DMS53 treated with DMSO at 0.1 percent for 48 hours (cell line): ENCODE measurements at regions not wholly inside any gene's neighbourhood (a gene's known extent, or its start where the extent isn't known, plus 50 kb on each side); places are given as distances from the start of the nearest gene placed in this dataset.
"Not testable (repeated sequence)": the region's sequence is repeated elsewhere in the genome, so short reads cannot be mapped to it uniquely, and the experiment has no call there.

Experiments
- DNase-seq: peaks from one replicate; lab custom pipeline; 2025; ENCODE audit not compliant: unreplicated experiment; lab: John Stamatoyannopoulos, UW

DNA sequence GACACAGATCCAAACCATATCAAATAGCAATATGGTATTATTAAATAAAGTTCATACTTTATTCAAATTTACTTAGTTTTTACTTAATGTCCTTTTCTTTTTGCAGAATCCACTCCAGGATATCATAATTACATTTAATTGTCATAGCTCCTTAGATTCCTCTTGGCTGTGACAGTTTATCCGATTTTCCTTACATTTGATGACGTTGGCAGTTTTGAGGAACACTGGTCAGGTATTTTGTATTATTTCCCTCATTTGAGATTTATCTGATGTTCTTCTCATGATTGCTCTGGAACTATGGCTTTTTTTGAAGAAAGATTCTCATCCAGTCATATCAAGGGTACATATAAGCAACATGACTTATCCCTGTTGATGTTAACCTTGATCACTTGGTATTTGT, 198.3 kb upstream of the STAC start:
- DNase-seq = no peak

DNA sequence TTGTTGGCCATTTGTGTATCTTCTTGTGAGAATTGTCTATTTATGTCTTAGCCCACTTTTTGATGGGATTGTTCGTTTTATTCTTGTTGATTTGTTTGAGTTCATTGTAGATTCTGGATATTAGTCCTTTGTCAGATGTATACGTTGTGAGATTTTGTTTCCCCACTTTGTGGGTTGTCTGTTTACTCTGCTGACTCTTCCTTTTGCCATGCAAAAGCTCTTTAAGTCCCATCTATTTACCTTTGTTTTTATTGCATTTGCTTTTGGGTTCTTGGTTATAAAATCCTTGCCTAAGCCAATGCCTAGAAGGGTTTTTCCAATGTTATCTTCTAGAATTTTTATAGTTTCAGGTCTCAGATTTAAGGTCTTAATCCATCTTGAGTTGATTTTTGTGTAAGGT, 193.1 kb upstream of the STAC start:
- not testable (repeated sequence) for DNase-seq

DNA sequence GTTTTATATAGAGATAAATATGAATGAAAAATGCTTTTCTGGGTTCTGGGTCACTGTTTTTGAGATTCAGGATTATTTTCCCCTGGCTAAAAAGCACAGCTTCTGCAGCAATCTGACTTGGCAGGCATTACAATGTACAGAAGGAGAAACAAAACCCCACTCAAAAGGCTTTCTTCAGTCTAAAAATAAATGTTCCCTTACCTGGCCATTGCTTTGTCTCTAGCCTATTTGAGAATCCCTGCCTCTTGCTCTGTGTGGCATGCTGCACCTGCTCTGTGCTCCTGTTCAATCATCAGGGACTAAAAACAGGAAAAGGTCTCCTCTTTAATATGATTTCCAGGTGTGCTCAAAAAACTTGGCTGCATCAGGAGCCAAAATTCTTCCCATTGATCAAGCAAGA, 187.4 kb upstream of the STAC start:
- no peak for DNase-seq

DNA sequence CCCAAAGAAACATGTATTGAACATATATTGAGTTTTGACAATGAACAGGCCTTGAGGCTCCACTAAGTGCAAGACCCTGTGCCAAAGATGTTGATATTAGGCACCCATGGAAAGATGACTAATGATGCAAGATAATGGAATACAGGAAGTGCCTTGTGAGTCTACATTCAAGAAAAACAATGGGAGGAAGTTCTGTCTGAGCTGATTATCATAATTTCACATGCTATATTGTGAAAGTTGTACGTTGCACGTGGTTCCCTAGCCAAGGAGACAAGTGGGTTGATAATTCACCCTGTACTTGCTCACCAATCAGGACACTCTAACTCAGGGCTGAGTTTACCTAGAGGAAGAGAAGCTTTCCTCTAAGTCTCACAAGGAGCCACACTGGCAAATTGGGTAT, 186.9 kb upstream of the STAC start:
- no peak for DNase-seq

DNA sequence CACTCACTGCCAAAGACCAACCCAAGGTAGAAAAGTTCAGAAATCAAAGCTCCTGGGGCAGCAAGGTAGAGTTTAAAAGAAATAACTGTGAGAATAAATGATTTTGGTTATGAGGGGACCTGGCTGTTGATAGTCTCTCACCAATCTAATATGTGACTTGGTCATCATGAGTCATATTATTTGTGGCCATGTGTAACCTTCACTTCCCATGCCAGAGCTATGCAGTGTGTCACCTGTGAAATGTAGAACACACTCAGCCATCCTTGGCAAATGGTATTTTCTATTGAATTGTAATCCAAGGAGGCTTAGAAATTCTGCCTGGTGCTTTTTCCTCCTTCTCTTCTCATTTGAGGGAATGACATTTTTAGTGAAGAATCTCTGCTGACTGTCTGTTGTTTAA, 184.2 kb upstream of the STAC start:
- DNase-seq = no peak

DNA sequence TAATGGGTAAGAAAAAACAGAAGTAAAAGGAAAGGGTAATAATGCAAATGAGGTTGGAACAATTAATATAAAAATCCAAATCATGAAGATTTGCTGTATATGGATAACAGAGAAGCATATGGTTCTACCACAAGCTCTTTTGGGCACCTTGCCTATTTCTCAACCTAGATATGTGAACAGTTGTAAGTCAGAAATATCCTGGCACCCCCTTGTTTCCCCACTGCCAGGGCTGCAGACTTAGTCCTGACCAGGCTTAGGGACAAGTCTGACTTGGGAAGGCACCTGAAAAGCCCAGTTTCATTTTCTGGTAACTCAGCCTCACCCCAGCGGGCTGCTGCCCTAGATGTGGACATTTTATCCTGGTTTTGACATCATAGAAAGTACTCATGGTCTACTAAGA, 183.2 kb upstream of the STAC start:
- no peak for DNase-seq

DNA sequence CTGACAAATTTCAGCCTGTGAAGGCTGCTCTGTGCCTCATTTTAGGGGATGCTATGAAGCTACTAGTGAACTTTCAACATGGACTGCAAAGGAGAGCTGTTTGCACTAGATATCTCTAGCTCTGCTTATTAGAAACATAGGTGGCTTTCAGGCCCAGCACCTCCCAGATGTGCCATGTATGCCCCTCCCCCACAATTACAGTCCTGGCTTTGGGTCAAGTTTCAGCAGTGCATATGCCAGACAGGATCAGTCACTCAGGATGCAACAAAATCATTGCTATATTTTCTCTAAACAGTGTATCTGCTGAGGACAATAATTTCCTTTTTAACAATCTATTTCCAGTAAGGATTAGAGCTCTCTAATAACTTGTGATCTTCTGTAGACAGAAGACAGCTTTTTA, 178.8 kb upstream of the STAC start:
- DNase-seq = no peak

DNA sequence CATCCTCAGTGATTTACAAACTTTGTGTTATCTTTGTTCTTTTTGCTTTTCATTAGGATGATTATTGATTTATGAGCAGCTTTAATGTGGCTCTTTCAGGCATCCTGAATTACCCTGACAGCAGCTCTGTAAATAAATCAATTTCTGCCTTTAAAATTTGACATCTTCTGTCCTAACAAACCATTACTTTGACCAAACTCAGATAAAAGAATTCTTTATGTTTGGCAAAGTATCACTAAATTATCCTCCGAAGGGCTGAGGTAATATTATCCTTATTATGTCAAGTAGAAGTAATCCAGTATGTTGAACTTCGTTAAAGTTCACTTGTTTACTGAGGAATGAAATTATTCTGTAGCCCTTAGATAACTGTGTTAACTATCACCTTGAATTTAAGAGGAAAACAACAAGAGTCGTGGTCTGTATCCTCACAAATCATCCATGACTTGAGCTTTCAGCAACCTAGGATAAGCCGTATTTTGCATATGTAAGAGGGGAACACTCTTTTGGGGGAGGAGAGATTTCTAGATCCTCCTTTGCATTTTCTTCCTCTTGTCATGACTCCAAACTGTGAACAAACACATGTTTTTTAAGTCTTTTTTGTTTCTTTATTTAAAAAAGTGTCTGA, 173.2 kb upstream of the STAC start:
- DNase-seq = no peak

DNA sequence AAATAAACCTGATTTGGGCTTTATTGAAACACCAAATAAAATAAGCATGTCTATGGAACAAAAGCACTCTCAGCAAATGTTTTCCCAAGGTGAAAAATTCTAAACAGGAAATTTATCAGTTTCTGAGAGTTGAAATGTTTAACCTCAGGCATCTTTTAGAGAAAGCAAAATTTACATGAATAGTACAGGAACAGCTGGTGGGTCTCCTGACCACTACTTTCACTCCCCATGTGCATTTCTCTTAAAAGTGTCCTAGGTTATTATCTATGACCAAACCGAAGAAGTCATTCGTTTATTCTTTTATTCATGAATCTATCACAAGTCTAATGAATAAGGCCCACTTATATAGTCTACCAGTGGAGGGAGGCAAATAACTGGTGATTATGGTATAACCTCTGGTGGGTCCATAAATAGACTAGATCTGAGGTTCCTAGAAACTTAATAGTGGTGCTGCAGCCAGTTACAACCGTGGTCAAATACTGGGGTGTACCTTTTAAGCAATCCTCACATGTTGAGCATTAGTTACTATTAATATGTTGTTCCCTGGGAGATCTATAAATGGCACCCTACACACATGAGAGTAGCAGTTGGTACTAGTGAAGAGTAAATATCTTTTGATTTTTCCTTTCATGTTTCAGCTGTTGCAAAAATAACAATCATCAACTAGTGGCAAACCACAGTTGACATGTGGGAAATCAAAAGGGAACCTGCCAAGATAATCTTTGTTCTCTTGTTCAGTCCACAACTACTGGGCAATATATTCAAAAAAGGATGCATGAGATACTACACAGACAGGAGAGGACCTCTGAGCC, 169.3 kb upstream of the STAC start:
- DNase-seq = no peak

DNA sequence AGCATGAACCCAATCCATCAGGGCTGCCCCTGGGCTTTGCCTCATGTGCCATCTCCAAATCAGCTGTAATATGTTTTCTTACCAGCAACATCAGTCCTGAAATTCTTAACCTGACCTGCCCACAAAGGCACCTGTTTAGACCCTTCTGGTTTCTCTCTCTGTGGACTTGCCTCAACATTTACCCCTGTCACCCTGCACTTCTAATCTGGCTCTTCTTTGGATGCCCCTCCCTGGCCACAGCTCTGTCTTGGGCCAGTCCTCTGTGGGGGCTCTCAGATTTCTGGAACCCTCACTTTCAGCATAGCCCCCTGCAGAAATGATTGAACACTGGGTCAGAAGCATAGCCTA, 168.7 kb upstream of the STAC start:
- DNase-seq = no peak

DNA sequence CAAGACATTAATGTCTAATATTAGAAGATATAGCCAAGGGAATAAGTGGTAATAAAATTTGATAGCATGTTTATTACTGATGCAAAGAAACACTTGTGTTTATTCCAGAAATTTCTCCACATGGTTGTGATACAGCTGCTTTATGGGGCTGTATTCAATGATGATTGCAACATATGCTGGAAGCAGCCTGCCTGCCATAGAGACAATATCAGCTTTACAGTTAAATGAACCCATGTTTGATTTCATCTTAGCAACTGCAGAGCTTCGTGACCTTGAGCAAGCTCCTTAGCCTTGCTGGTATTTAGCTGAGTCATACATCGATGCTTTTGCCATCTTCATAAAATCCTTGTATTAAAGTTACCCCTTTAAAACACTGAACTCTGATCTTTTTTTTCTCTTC, 168.1 kb upstream of the STAC start:
- no peak for DNase-seq

DNA sequence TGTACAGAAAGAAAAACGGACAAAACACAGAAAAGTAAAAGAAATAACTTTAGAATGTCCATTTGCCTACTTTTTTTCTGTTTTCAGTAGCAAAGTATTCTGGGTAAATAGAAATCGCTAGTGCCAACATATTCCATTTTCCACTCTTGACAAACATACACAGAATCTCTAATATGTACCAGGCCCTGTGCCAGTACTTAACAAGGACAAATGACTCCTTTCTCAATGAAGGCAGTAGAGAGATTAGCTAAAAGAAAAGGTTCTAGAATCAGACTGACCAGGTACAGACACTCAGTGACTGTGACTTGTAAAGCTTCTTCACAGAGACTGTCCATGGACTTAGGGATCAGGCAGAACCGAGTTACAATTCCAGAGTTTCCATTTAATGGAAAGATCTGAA, 165.8 kb upstream of the STAC start:
- DNase-seq = no peak

DNA sequence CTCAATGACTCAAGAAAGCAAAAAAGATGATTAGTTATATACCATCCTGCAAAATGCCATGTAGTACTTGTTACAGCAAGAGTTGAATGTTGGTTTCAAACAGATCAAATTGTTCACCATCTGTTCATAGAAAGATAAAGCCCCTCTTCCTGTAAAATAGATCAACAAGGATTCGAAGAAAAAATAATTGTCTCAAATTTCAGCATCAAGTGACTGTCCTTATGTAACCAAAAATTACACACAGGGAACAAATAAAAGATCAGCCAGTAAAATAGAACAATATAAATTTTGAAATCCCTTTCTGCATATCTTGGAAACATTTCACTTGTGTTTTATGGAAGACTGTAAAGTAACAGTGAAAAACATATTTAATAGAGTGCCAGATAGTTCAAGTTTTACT, 165.1 kb upstream of the STAC start:
- no peak for DNase-seq

DNA sequence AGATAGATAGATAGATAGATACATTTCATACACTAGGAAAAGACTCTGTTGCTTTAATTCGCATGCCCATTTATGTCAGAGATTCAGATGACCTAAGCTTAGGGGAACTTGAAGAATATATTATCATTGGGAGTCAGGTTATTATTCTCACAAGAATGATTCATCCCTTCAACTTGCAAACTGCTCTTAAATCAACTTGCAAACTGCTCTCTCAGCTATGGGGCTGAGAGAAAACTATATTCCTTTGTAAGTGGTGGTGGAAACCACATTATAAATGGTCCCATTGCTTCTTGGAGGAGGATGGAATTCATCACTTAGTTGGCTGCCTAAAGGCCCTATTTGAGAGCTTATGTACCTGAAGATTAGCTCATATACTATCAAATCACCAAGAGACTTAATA, 160.9 kb upstream of the STAC start:
- DNase-seq = no peak

DNA sequence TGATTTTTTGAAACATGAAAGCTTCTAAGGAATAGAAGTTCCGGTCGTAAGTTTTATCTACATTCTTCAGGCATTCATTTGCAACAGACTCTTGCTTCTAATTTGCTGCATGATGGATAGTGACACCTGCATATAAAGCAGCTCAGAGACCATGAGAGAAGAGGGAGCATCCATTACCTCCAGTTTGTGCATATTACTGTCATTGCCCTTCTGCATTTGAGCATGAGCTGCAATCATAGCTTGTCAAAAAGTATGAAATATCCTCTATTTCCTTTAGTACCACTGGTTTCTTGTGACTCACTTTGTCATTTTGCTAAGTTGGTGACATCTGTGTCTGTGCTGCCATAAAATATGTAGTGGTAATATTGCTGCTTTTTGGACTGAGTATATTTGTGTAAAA, 160.1 kb upstream of the STAC start:
- DNase-seq = no peak

DNA sequence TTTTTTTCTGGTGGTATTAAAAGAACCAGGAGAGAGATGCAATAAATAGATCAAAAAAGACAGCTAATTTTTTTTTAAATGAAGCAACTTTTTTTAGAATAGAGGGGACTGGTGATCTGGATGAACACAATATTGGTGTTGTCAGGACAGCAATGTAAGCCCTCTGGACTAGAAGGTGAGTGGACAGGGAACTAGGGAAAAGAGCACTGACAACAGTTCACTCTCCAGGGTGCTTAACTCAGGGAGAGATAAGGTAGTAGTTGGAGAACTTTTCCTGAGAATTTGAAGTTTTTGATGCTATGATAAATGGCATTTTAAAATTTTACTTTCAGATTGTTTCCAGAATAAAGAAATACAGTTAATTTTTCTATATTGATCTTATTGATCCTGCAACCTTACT, 158.3 kb upstream of the STAC start:
- no peak for DNase-seq

DNA sequence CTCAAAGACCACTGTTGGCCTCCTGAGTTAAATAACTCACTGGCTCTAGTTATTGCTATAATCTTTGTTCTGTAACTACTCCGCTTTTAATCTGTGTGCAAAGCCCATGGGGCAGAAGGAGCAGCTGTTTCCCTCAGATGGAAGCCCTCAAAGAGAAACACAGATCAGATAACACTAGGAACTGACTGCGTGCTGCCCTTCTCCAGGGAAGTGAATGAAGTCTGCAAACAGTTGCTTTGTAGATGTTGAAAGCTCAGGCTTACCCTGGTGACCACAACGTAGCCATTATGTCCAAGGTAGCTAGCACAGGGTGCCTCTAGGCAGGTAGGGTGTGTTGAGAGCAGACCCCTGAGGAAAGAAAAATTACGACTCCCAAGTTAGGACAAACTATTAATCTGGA, 152.3 kb upstream of the STAC start:
- DNase-seq = no peak

DNA sequence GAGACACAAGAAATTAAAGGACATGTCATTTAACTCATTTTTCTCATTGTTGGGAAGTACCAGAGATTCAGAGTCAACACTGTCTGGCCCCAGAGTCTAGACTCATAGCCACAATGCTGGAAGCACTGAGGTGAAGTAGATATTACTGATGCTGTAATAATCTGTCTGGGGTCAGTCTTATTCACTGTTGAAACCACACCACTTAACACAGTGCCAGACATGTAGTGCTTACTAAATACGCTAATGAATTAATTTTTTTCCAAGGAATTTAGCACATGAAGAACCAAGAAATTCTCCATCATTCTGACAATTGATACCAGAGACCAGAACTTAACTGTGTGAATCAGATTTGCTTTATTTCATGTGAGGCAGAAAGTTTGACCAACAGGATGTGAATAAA, 150.8 kb upstream of the STAC start:
- DNase-seq = no peak

DNA sequence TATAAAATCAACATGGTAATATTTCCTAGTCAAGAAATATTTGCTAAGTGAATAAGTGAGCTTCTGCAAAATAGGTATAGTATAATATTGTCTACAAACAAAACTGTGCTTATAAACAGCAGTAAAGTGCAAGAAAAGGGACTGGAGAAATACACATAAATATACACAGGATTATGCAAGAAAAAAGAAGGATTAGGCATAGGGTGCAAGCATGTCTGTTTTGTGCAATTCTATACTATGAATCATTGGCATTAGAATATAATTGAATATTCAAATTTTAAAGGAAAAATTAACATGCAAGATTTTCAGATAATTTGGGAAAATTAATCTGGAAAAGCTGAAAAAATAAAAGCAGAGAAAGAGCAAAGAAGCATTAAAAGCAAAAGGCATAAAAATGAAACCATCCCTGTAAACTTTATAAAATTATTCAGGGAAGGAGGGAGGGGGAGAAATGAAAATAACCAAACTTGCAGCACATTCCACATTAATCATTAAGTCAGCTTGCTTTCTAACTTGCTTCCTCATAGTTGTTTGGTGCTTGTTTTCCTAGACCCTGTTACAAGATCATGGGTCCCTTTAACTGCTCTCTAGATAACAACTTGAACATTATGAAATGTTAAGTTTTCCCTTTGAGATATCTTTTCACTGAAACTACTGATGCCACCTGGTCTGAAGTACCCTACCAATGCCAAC, 147.4 kb upstream of the STAC start:
- no peak for DNase-seq

DNA sequence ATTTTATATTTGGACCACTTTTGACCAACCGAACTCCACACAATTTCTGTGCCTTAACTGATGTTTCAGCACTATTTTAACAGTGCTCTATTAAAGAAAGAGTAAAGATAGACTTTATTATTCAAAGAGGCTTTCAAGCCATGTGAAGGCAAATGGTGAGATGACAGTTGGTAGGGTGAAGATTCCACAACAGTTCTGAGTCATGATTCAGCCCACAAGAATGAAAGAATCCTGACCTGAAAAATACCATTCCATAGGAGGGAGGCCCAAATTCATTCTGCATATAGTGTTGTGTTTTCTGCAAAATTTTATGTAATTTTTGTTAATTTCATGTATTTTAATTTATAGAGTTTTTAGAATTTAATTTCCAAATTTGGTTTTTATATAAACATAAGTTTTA, 135.6 kb upstream of the STAC start:
- DNase-seq = no peak

DNA sequence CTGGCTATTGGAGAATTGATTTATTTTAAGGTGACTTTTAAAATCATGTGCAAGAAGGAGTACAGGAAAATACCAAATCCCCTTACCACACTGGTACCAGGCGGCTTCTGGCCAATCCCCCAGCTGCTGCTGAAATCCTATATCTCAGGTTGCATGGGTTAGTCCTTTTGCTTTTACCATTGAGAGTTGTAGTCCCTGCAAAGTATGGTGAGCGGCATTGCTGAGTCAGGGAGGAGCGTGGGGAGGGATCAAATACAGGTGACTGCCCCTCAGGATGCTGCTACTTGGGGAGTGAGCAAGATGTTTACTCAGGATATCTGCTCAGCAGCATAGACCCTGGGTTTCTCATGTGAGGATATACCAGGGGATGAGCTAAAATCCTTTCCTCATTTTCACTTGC, 131.9 kb upstream of the STAC start:
- DNase-seq = no peak

DNA sequence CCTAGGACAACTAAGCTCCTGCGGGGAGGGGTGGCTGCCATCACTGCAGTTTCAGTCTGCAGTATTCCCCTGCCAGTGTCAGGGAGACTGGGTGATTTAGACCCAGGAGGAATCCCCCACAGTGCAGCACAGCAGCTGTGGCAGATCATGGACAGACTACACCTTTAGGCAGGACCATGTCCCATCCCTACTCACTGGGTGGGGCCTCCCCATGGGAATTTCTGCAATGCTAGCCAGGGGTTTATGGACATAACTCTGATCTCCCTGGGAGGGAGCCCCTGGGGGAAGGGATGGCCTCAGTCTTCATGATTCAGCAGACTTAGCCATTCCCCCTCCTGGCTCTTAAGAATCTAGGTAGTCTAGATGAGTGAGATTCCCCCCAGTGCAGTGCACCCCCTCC, 130.1 kb upstream of the STAC start:
- DNase-seq = no peak
